OCI-LY1 (cell line): ENCODE measurements at regions not wholly inside any gene's neighbourhood (a gene's known extent, or its start where the extent isn't known, plus 50 kb on each side); places are given as distances from the start of the nearest gene placed in this dataset.

ENCODE experiments used
- H2AFZ ChIP-seq: fragments of 200-600 bp; sonication (generic), shearing (Covaris generic); 2 replicates; pipeline ENCODE4 v1.6.0; 2014; ENCODE audit warnings: antibody characterized with exemption, mild to moderate bottlenecking, low read length
- H3F3A ChIP-seq: fragments of 200-600 bp; sonication (generic), shearing (Covaris generic); 2 replicates; pipeline ENCODE4 v1.6.0; 2014; ENCODE audit warnings: mild to moderate bottlenecking, antibody characterized with exemption, low read length, moderate library complexity; ENCODE audit not compliant: insufficient read depth
- H3K27ac ChIP-seq: fragments of 200-600 bp; sonication (generic); 2 replicates; pipeline ENCODE4 v1.5.1; 2014; ENCODE audit warnings: low read length, mixed run types, mild to moderate bottlenecking, low read depth; ENCODE audit not compliant: poor library complexity, severe bottlenecking
- H3K27me3 ChIP-seq: fragments of 200-600 bp; sonication (generic); 2 replicates; pipeline ENCODE4 v1.6.0; 2014; ENCODE audit warnings: antibody characterized with exemption, mild to moderate bottlenecking, low read length, moderate library complexity; ENCODE audit not compliant: insufficient read depth
- H3K36me3 ChIP-seq: fragments of 200-600 bp; sonication (generic); 2 replicates; pipeline ENCODE4 v1.6.1; 2014; ENCODE audit warnings: mild to moderate bottlenecking, antibody characterized with exemption, low read length, moderate library complexity, mixed read lengths; ENCODE audit not compliant: insufficient read depth
- H3K4me1 ChIP-seq: fragments of 200-600 bp; sonication (generic); 2 replicates; pipeline ENCODE4 v1.5.1; 2014; ENCODE audit warnings: mild to moderate bottlenecking, low read length, moderate library complexity; ENCODE audit not compliant: insufficient read depth, severe bottlenecking
- H3K4me2 ChIP-seq: fragments of 200-600 bp; sonication (generic), shearing (Covaris generic); 2 replicates; pipeline ENCODE4 v1.6.1; 2014; ENCODE audit warnings: low read length
- H3K4me3 ChIP-seq: fragments of 200-600 bp; sonication (generic); 2 replicates; pipeline ENCODE4 v1.5.1; 2014; ENCODE audit warnings: low read length, low read depth, mild to moderate bottlenecking, mixed read lengths; ENCODE audit not compliant: poor library complexity, severe bottlenecking
- H3K79me2 ChIP-seq: fragments of 200-600 bp; shearing (Covaris generic); 2 replicates; pipeline ENCODE4 v1.6.1; 2016; ENCODE audit warnings: mixed run types, low read length, mixed read lengths; ENCODE audit not compliant: insufficient read depth
- H3K9ac ChIP-seq: fragments of 200-600 bp; sonication (generic), shearing (Covaris generic); 2 replicates; pipeline ENCODE4 v1.6.1; 2014; ENCODE audit warnings: mild to moderate bottlenecking, low read length, mixed read lengths
- H3K9me2 ChIP-seq: fragments of 200-600 bp; sonication (generic), shearing (Covaris generic); 2 replicates; pipeline ENCODE4 v1.6.1; 2014; ENCODE audit warnings: low read depth, mild to moderate bottlenecking, low read length, mixed read lengths
- H3K9me3 ChIP-seq: fragments of 200-600 bp; shearing (Covaris generic); 2 replicates; pipeline ENCODE4 v1.6.1; 2014; ENCODE audit warnings: low read length, mixed read lengths
- H4K20me1 ChIP-seq: fragments of 200-600 bp; sonication (generic), shearing (Covaris generic); 2 replicates; pipeline ENCODE4 v1.6.0; 2016; ENCODE audit warnings: mild to moderate bottlenecking, low read length; ENCODE audit not compliant: insufficient read depth
- CTCF ChIP-seq: fragments of 200-600 bp; sonication (generic), shearing (Covaris generic); IDR thresholded peaks from 2 replicates; pipeline ENCODE4 v1.5.1; 2017; ENCODE audit warnings: mild to moderate bottlenecking, antibody characterized with exemption, low read length, moderate library complexity, mixed read lengths
- EZH2 ChIP-seq: fragments of 200-600 bp; sonication (generic), shearing (Covaris generic); IDR thresholded peaks from 2 replicates; pipeline ENCODE4 v1.8.0; 2017; ENCODE audit warnings: borderline replicate concordance, mixed run types, mild to moderate bottlenecking, antibody characterized with exemption, low read length, moderate library complexity, mixed read lengths

- no peaks in the 10 kb centered on the region for H3K9me3 ChIP-seq
- H3K4me1 ChIP-seq = no peaks in the 10 kb centered on the region
- H3F3A ChIP-seq = no peaks in the 10 kb centered on the region
- H3K79me2 ChIP-seq = no peaks in the 10 kb centered on the region
- no peak overlapping the region for H3K4me2 ChIP-seq
- TF ChIP-seq EZH2 (no peak), CTCF (no peak)
- no peak overlapping the region for H3K9ac ChIP-seq
- no peak overlapping the region for H3K4me3 ChIP-seq
- no peak overlapping the region for H3K27ac ChIP-seq
- H3K27me3 ChIP-seq = no peaks in the 10 kb centered on the region
- H4K20me1 ChIP-seq = no peaks in the 10 kb centered on the region
- no peaks in the 10 kb centered on the region for H3K36me3 ChIP-seq
- no peak overlapping the region for H2AFZ ChIP-seq
- H3K9me2 ChIP-seq = no peaks in the 10 kb centered on the region
Observed at GRCh38 chr17:34436607-34437006, 73.6 kb upstream of the CCL1 start.

GRCh38 chr17:34435182-34435928 is 72.3 kb upstream of the CCL1 start:
- no peaks in the 10 kb centered on the region for H4K20me1 ChIP-seq

GRCh38 chr17:34434052-34434451 is 71.0 kb upstream of the CCL1 start:
- Histone ChIP-seq H3K9me2 (no peaks in the 10 kb centered on the region), H3K36me3 (no peaks in the 10 kb centered on the region), H3K4me1 (no peaks in the 10 kb centered on the region), H3K79me2 (no peaks in the 10 kb centered on the region), H3K9me3 (no peaks in the 10 kb centered on the region), H3K4me2 (no peak overlapping the region), H3F3A (no peaks in the 10 kb centered on the region), H3K27ac (no peak overlapping the region), H3K4me3 (no peak overlapping the region), H3K27me3 (no peaks in the 10 kb centered on the region), H3K9ac (no peak overlapping the region), H4K20me1 (no peaks in the 10 kb centered on the region), H2AFZ (no peak overlapping the region)
- TF ChIP-seq CTCF (no peak), EZH2 (no peak)

More at GRCh38 chr17:34435182-34435928, 72.3 kb upstream of the CCL1 start:
- Histone ChIP-seq H3K36me3 (no peaks in the 10 kb centered on the region), H3K27me3 (no peaks in the 10 kb centered on the region), H2AFZ (no peak overlapping the region), H3K9me2 (no peaks in the 10 kb centered on the region), H3K4me1 (no peaks in the 10 kb centered on the region), H3K9ac (no peak overlapping the region), H3F3A (no peaks in the 10 kb centered on the region), H3K4me2 (no peak overlapping the region), H3K27ac (no peak overlapping the region), H3K4me3 (no peak overlapping the region), H3K79me2 (no peaks in the 10 kb centered on the region), H3K9me3 (no peaks in the 10 kb centered on the region)
- TF ChIP-seq EZH2 (no peak), CTCF (no peak)
